ENCODE measurements at regions not wholly inside any gene's neighbourhood (a gene's known extent, or its start where the extent isn't known, plus 50 kb on each side); places are given as distances from the start of the nearest gene placed in this dataset.
"Not testable (repeated sequence)": the region's sequence is repeated elsewhere in the genome, so short reads cannot be mapped to it uniquely, and the experiment has no call there.

GRCh38 chr16:16940351-16940750, 530.4 kb downstream of the XYLT1 start:
- H3K36me3 ChIP-seq, result no peaks in the 10 kb centered on the region
- H3K9me3 ChIP-seq, result no peaks in the 10 kb centered on the region
- no peak for DNase-seq
- no peak for TF ChIP-seq POLR2AphosphoS5 (IDR thresholded peaks at IDR 0.05)
- TF ChIP-seq POLR2A (IDR thresholded peaks at IDR 0.05), result no peak
- TF ChIP-seq CTCF (IDR thresholded peaks at IDR 0.05 in 8 of 11, conservative IDR thresholded peaks at IDR 0.05 in 3 of 11), result no peak
- peaks cover 0 to 25% (median 0%) of the 10 kb centered on the region in 7 donors for H3K27me3 ChIP-seq (replicated peaks in 1 of 7)
- no peak overlapping the region for H3K27ac ChIP-seq
- 69 to 80% (median 74%) methylated on average over 7 of the region's 7 CpGs for WGBS, 5 donors
- H3K4me3 ChIP-seq, result no peak overlapping the region
- intact Hi-C loops (cut with DNase I; ENCODE audit: low total_unique reads), result no loop called here
- no peaks in the 10 kb centered on the region for H3K4me1 ChIP-seq

- H3K9me3 ChIP-seq; intact Hi-C loops (cut with DNase I; ENCODE audit: low total_unique reads); H3K27ac ChIP-seq; H3K4me1 ChIP-seq; H3K4me3 ChIP-seq; H3K36me3 ChIP-seq; DNase-seq: not testable (repeated sequence)
- 88 to 95% (median 94%) methylated on average over 6 of the region's 6 CpGs for WGBS, 5 donors
- H3K27me3 ChIP-seq (replicated peaks in 1 of 7), result peaks cover 0 to 13% (median 0%) of the 10 kb centered on the region in 7 donors
These were observed 527.9 kb downstream of the XYLT1 start for GRCh38 chr16:16942849-16943248.

GRCh38 chr16:16945207-16945606, 525.6 kb downstream of the XYLT1 start:
- Histone ChIP-seq H3K36me3 (no peaks in the 10 kb centered on the region), H3K4me1 (no peaks in the 10 kb centered on the region), H3K9me3 (peaks cover 0 to 4% (median 0%) of the 10 kb centered on the region in 8 donors), H3K4me3 (no peak overlapping the region), H3K27ac (no peak overlapping the region), H3K27me3 (replicated peaks in 1 of 7) (no peaks in the 10 kb centered on the region)
- DNase-seq, result no peak
- intact Hi-C loops (cut with DNase I; ENCODE audit: low total_unique reads), result no loop called here
- TF ChIP-seq POLR2AphosphoS5 (IDR thresholded peaks at IDR 0.05), result no peak
- TF ChIP-seq POLR2A (IDR thresholded peaks at IDR 0.05), result no peak
- no peak for TF ChIP-seq CTCF (IDR thresholded peaks at IDR 0.05 in 8 of 11, conservative IDR thresholded peaks at IDR 0.05 in 3 of 11)
- 57 to 93% (median 88%) methylated on average over 1 of the region's 1 CpG for WGBS, 5 donors

GRCh38 chr16:16956376-16956775, 514.4 kb downstream of the XYLT1 start:
- H3K36me3 ChIP-seq, result no peaks in the 10 kb centered on the region
- no peak overlapping the region for H3K27ac ChIP-seq
- TF ChIP-seq POLR2A (IDR thresholded peaks at IDR 0.05) (no peak), POLR2AphosphoS5 (IDR thresholded peaks at IDR 0.05) (no peak)
- no peaks in the 10 kb centered on the region for H3K4me1 ChIP-seq
- H3K4me3 ChIP-seq, result no peak overlapping the region
- no peaks in the 10 kb centered on the region for H3K9me3 ChIP-seq
- intact Hi-C loops (cut with DNase I; ENCODE audit: low total_unique reads), result no loop called here
- H3K27me3 ChIP-seq (replicated peaks in 1 of 7), result no peaks in the 10 kb centered on the region
- WGBS, 5 donors, result 43 to 95% (median 75%) methylated on average over 2 of the region's 2 CpGs
- no peak for DNase-seq

- Histone ChIP-seq H3K9me3 (peaks cover 0 to 5% (median 0%) of the 10 kb centered on the region in 8 donors), H3K4me3 (no peak overlapping the region), H3K36me3 (no peaks in the 10 kb centered on the region), H3K27me3 (replicated peaks in 1 of 7) (no peaks in the 10 kb centered on the region), H3K27ac (no peak overlapping the region), H3K4me1 (no peaks in the 10 kb centered on the region)
- intact Hi-C loops (cut with DNase I; ENCODE audit: low total_unique reads), result no loop called here
- TF ChIP-seq POLR2AphosphoS5 (IDR thresholded peaks at IDR 0.05) (no peak), CTCF (IDR thresholded peaks at IDR 0.05 in 8 of 11, conservative IDR thresholded peaks at IDR 0.05 in 3 of 11) (no peak), POLR2A (IDR thresholded peaks at IDR 0.05) (no peak)
- no peak for DNase-seq
- WGBS, 5 donors, result 83 to 96% (median 88%) methylated on average over 2 of the region's 2 CpGs
These were observed 510.0 kb downstream of the XYLT1 start for GRCh38 chr16:16960785-16961184.
